IMR-90 (cell line): ENCODE measurements at regions not wholly inside any gene's neighbourhood (a gene's known extent, or its start where the extent isn't known, plus 50 kb on each side); places are given as distances from the start of the nearest gene placed in this dataset.

Experiments
- ATAC-seq: fragments of 200-7000 bp; cut with Tn5 transposase; 2 replicates; pipeline ENCODE4 v1.9.1; 2020; ENCODE audit warnings: low read depth, mild to moderate bottlenecking, moderate library complexity
- BruUV-seq: library from RNA; stranded (reverse); fragments of 400-500 nt; replicated peaks from 2 replicates; lab custom pipeline; 2021; lab: Mats Ljungman, UMichigan
- CTCF ChIA-PET: fragments of 300-600 bp; formaldehyde crosslinking; extraction: SDS; loops from one replicate; lab custom pipeline; 2021; ENCODE audit warnings: antibody characterized with exemption; lab: Yijun Ruan, JAX
- POLR2A ChIA-PET: fragments of 300-600 bp; sonication (Branson Sonifier 250); formaldehyde crosslinking; loops from one replicate; lab custom pipeline; 2022; ENCODE audit warnings: antibody characterized with exemption; ENCODE audit not compliant: unreplicated experiment; lab: Charles Lee
- DNase-seq: peaks from one replicate; pipeline ENCODE4 v3.0.0; 2013
- H2AFZ ChIP-seq: replicated peaks from 2 replicates; pipeline ENCODE3; 2013; ENCODE audit warnings: low read length, mild to moderate bottlenecking; ENCODE audit not compliant: poor library complexity
- H2AK5ac ChIP-seq: 2 replicates; pipeline ENCODE4 v1.6.1; 2013; ENCODE audit warnings: low read depth, low read length, inconsistent platforms
- H2AK9ac ChIP-seq: replicated peaks from 2 replicates; pipeline ENCODE3; 2013; ENCODE audit warnings: mild to moderate bottlenecking, low read depth, low read length, moderate library complexity; ENCODE audit not compliant: poor library complexity
- H2BK120ac ChIP-seq: 2 replicates; pipeline ENCODE4 v1.6.1; 2013; ENCODE audit warnings: low read depth, low read length, inconsistent platforms
- H2BK15ac ChIP-seq: 3 replicates; pipeline ENCODE4 v1.6.1; 2013; ENCODE audit warnings: low read depth, low read length, inconsistent platforms
- H2BK20ac ChIP-seq: 2 replicates; pipeline ENCODE4 v1.6.1; 2013; ENCODE audit warnings: low read depth, mild to moderate bottlenecking, inconsistent platforms, low read length, moderate library complexity
- H2BK5ac ChIP-seq: 2 replicates; pipeline ENCODE4 v1.6.1; 2013; ENCODE audit warnings: mild to moderate bottlenecking, low read depth, low read length, inconsistent platforms; ENCODE audit not compliant: poor library complexity, severe bottlenecking
- H3K14ac ChIP-seq: replicated peaks from 2 replicates; pipeline ENCODE4 v1.6.1; 2013; ENCODE audit warnings: low read depth, low read length, inconsistent platforms
- H3K18ac ChIP-seq: 2 replicates; pipeline ENCODE4 v1.6.1; 2013; ENCODE audit warnings: low read depth, low read length, control low read depth
- H3K23ac ChIP-seq: 2 replicates; pipeline ENCODE4 v1.6.1; 2013; ENCODE audit warnings: low read depth, low read length, inconsistent platforms
- H3K27ac ChIP-seq: 2 replicates; pipeline ENCODE4 v1.5.1; 2013; ENCODE audit warnings: mild to moderate bottlenecking, control low read depth, low read length; ENCODE audit not compliant: insufficient read depth
- H3K27me3 ChIP-seq: 2 replicates; pipeline ENCODE4 v1.6.1; 2013; ENCODE audit warnings: low read length; ENCODE audit not compliant: control insufficient read depth, insufficient read depth
- H3K36me3 ChIP-seq: 2 replicates; pipeline ENCODE4 v1.6.1; 2013; ENCODE audit warnings: low read length, mixed read lengths; ENCODE audit not compliant: control insufficient read depth, insufficient read depth
- H3K4ac ChIP-seq: 2 replicates; pipeline ENCODE4 v1.6.1; 2013; ENCODE audit warnings: low read depth, low read length, inconsistent platforms
- H3K4me1 ChIP-seq: 2 replicates; pipeline ENCODE4 v1.6.1; 2013; ENCODE audit warnings: low read length, mixed read lengths; ENCODE audit not compliant: control insufficient read depth, insufficient read depth
- H3K4me2 ChIP-seq: 2 replicates; pipeline ENCODE4 v1.6.1; 2013; ENCODE audit warnings: low read depth, mild to moderate bottlenecking, control low read depth, low read length, moderate library complexity
- H3K4me3 ChIP-seq: 2 replicates; pipeline ENCODE4 v1.5.1; 2013; ENCODE audit warnings: low read depth, mild to moderate bottlenecking, control low read depth, low read length, moderate library complexity; ENCODE audit not compliant: insufficient read depth
- H3K56ac ChIP-seq: 2 replicates; pipeline ENCODE4 v1.6.1; 2013; ENCODE audit warnings: low read length, inconsistent platforms; ENCODE audit not compliant: insufficient read depth; ENCODE audit errors: extremely low read depth
- H3K79me1 ChIP-seq, 2 experiments: 2 replicates each; pipeline ENCODE4 v1.6.1; 2013; ENCODE audit warnings: low read length in 2 of 2, inconsistent platforms in 1 of 2, low read depth in 1 of 2
- H3K9ac ChIP-seq: 2 replicates; pipeline ENCODE4 v1.6.1; 2013; ENCODE audit warnings: low read depth, low read length, control low read depth
- H3K9me1 ChIP-seq: 2 replicates; pipeline ENCODE4 v1.6.1; 2013; ENCODE audit warnings: low read length, inconsistent platforms; ENCODE audit not compliant: insufficient read depth
- H3K9me3 ChIP-seq: 2 replicates; pipeline ENCODE4 v1.6.1; 2013; ENCODE audit warnings: low read length; ENCODE audit not compliant: control insufficient read depth, insufficient read depth
- H4K20me1 ChIP-seq: 2 replicates; pipeline ENCODE4 v1.6.1; 2013; ENCODE audit warnings: low read length, inconsistent platforms; ENCODE audit not compliant: insufficient read depth
- H4K5ac ChIP-seq: 2 replicates; pipeline ENCODE4 v1.6.1; 2013; ENCODE audit warnings: mild to moderate bottlenecking, low read depth, low read length, control low read depth
- H4K8ac ChIP-seq, 2 experiments: 2 replicates each; pipeline ENCODE4 v1.6.1; 2013; ENCODE audit warnings: low read depth in 2 of 2, low read length in 2 of 2, control low read depth in 1 of 2, inconsistent platforms in 1 of 2
- H4K91ac ChIP-seq: 2 replicates; pipeline ENCODE4 v1.6.1; 2013; ENCODE audit warnings: low read depth, low read length, inconsistent platforms; ENCODE audit not compliant: insufficient read depth
- BHLHE40 ChIP-seq: fragments of 150-350 bp; IDR thresholded peaks from 2 replicates; pipeline ENCODE4 v1.6.1; 2016; ENCODE audit warnings: mild to moderate bottlenecking, low read depth, low read length
- CEBPB ChIP-seq: IDR thresholded peaks from 2 replicates; pipeline ENCODE4 v1.6.1; 2012; ENCODE audit warnings: low read depth, low read length, improper control_type of control experiment
- CHD1 ChIP-seq: IDR thresholded peaks from 2 replicates; pipeline ENCODE4 v1.6.1; 2012; ENCODE audit warnings: low read depth, low read length, improper control_type of control experiment
- CTCF ChIP-seq: conservative IDR thresholded peaks from 2 replicates; pipeline ENCODE4 v1.5.1; 2012; ENCODE audit warnings: mild to moderate bottlenecking, low read depth, low read length, improper control_type of control experiment
- ELK1 ChIP-seq: fragments of 150-350 bp; IDR thresholded peaks from 2 replicates; pipeline ENCODE4 v1.6.1; 2016; ENCODE audit warnings: low read depth, mild to moderate bottlenecking, low read length, moderate library complexity, borderline replicate concordance
- FOS ChIP-seq: fragments of 150-350 bp; IDR thresholded peaks from 2 replicates; pipeline ENCODE4 v1.6.1; 2016; ENCODE audit warnings: low read depth, low read length
- MAFK ChIP-seq: IDR thresholded peaks from 2 replicates; pipeline ENCODE4 v1.6.1; 2012; ENCODE audit warnings: low read depth, low read length, improper control_type of control experiment
- MXI1 ChIP-seq: IDR thresholded peaks from 2 replicates; pipeline ENCODE4 v1.6.1; 2012; ENCODE audit warnings: low read depth, mild to moderate bottlenecking, low read length, moderate library complexity, borderline replicate concordance
- NFE2L2 ChIP-seq: fragments of 150-350 bp; IDR thresholded peaks from 2 replicates; pipeline ENCODE4 v1.6.1; 2016; ENCODE audit warnings: low read depth, mild to moderate bottlenecking, low read length
- POLR2A ChIP-seq: IDR thresholded peaks from 2 replicates; pipeline ENCODE4 v1.6.1; 2012; ENCODE audit warnings: mild to moderate bottlenecking, low read depth, low read length
- RAD21 ChIP-seq: IDR thresholded peaks from 2 replicates; pipeline ENCODE4 v1.6.1; 2012; ENCODE audit warnings: low read length, improper control_type of control experiment
- RCOR1 ChIP-seq: IDR thresholded peaks from 2 replicates; pipeline ENCODE4 v1.6.1; 2012; ENCODE audit warnings: mild to moderate bottlenecking, low read length, improper control_type of control experiment; ENCODE audit not compliant: insufficient replicate concordance
- RFX5 ChIP-seq: IDR thresholded peaks from 2 replicates; pipeline ENCODE4 v1.8.0; 2012; ENCODE audit warnings: low read depth, mild to moderate bottlenecking, low read length, moderate library complexity
- USF2 ChIP-seq: fragments of 150-350 bp; IDR thresholded peaks from 2 replicates; pipeline ENCODE4 v1.6.1; 2017; ENCODE audit warnings: mild to moderate bottlenecking, antibody characterized with exemption, low read length, low read depth
- dilution Hi-C: fragments of 300-500 bp; cut with HindIII; formaldehyde crosslinking; loops from one replicate; pipeline ENCODE4 v1.14.3; 2018; ENCODE audit warnings: low sequenced_read_pairs; ENCODE audit not compliant: unreplicated experiment
- in situ Hi-C: fragments of 300-500 bp; cut with MboI; formaldehyde crosslinking; loops from 3 replicates; pipeline ENCODE4 v1.14.3; 2019; ENCODE audit warnings: low sequenced_read_pairs, inconsistent platforms, mixed read lengths
- intact Hi-C: fragments of 100-400 bp; cut with micrococcal nuclease; formaldehyde crosslinking; loops from 2 replicates; pipeline ENCODE4 v1.10.0; 2022

GRCh38 chr6:145468534-145468933 is 266.8 kb downstream of the EPM2A start:
- H3K27me3 ChIP-seq = no peaks in the 10 kb centered on the region
- H3K9ac ChIP-seq = no peak overlapping the region
- in situ Hi-C loops (no loop called here), dilution Hi-C loops (no loop called here), intact Hi-C loops (no loop called here)
- H4K91ac ChIP-seq = no peak overlapping the region
- no peak for ATAC-seq
- DNase-seq = no peak
- no peak overlapping the region for H3K4ac ChIP-seq
- no peak overlapping the region for H2AK9ac ChIP-seq
- no peaks in the 10 kb centered on the region for H3K9me1 ChIP-seq
- ChIA-PET POLR2A (no interaction called here), CTCF (no interaction called here)
- no peak overlapping the region for H2AK5ac ChIP-seq
- no peak overlapping the region for H2BK20ac ChIP-seq
- peaks cover 3% of the 10 kb centered on the region; the same call in 1 of the 2 replicates for H3K9me3 ChIP-seq
- no peaks in the 10 kb centered on the region for H3K4me1 ChIP-seq
- no peak overlapping the region for H4K5ac ChIP-seq
- no peak for TF ChIP-seq USF2
- TF ChIP-seq NFE2L2 = no peak
- TF ChIP-seq MAFK = no peak
- no peak for TF ChIP-seq CHD1
- TF ChIP-seq MXI1 = no peak
- TF ChIP-seq RFX5 = no peak
- TF ChIP-seq RAD21 = no peak
- TF ChIP-seq CTCF = no peak
- TF ChIP-seq ELK1 = no peak
- TF ChIP-seq FOS = no peak
- no peak for TF ChIP-seq RCOR1
- TF ChIP-seq BHLHE40 = no peak
- no peak for TF ChIP-seq CEBPB
- no peak for TF ChIP-seq POLR2A
- no peaks in the 10 kb centered on the region for H3K36me3 ChIP-seq
- no peak overlapping the region for H4K8ac ChIP-seq
- no peak overlapping the region for H2BK120ac ChIP-seq
- H3K56ac ChIP-seq = no peak overlapping the region
- H3K79me1 ChIP-seq = no peaks in the 10 kb centered on the region
- no peak overlapping the region for H2BK5ac ChIP-seq
- no peak overlapping the region for H2BK15ac ChIP-seq
- no peak overlapping the region for H3K18ac ChIP-seq
- no peak overlapping the region for H3K27ac ChIP-seq
- no peak overlapping the region for H2AFZ ChIP-seq
- no peak overlapping the region for H3K4me3 ChIP-seq
- H3K14ac ChIP-seq = no peak overlapping the region
- H3K4me2 ChIP-seq = no peak overlapping the region
- no peaks in the 10 kb centered on the region for H4K20me1 ChIP-seq
- H3K23ac ChIP-seq = no peak overlapping the region
- no TSS peak for BruUV-seq
